HG02678 (cell line): ENCODE measurements at regions not wholly inside any gene's neighbourhood (a gene's known extent, or its start where the extent isn't known, plus 50 kb on each side); places are given as distances from the start of the nearest gene placed in this dataset.
"Not testable (repeated sequence)": the region's sequence is repeated elsewhere in the genome, so short reads cannot be mapped to it uniquely, and the experiment has no call there.

Experiments used
- ATAC-seq: cut with Tn5 transposase; IDR thresholded peaks from one replicate; pipeline ENCODE4 v1.9.1; 2021; ENCODE audit warnings: mild to moderate bottlenecking, moderate library complexity; ENCODE audit not compliant: unreplicated experiment

GRCh38 chr4:188989371-188989770 is 850.1 kb downstream of the TRIML1 start:
- ATAC-seq, result no peak

GRCh38 chr4:188992706-188993105 is 853.5 kb downstream of the TRIML1 start:
- ATAC-seq, result no peak

DNA sequence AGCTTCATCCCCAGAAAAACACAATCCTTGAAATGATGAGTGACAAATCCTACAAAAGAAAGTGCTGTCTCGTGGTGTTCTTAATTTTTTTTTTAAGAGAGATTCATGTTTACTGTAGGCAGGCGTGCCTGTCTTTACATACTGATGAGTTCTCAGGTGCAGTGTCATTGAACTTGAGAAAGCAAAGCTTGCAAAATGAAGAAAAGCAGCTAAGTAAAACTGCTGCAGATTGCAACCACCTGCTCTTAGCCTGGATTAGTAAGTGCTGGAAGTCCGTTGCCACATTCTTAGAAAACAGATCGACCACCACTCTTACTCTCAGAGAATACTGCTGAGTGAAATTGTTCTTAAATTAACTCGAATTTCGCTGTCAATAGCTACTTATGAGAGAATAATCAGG is 854.6 kb downstream of the TRIML1 start:
- no peak for ATAC-seq

- no peak for ATAC-seq
Measured at GRCh38 chr4:189001283-189001970, 862.2 kb downstream of the TRIML1 start.

DNA sequence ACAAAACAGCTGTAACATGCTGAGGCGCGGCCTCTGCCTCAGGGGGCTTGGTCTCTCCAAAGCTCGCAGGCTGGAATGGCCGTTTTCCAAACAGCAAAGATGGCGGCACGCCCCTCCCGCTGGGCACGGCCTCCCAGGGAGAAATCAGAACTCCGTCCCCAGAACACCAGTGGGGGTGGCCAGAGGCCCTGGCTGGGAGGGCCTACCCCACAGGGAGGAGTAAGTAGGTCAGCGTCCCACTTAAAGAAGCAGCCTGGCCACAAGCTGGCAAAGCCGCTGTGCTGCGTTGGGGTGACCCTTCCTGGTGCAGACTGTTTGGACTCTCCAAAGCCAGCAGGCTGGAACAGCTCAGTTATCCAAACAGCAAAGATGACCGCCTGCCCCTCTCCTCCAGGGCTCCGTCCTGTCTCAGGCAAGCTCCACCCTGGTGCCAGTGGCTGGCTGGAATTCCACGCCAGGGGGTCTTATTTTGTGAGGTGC is 862.8 kb downstream of the TRIML1 start:
- no peak for ATAC-seq

GRCh38 chr4:189002475-189002874 is 863.2 kb downstream of the TRIML1 start:
- ATAC-seq, result no peak

DNA sequence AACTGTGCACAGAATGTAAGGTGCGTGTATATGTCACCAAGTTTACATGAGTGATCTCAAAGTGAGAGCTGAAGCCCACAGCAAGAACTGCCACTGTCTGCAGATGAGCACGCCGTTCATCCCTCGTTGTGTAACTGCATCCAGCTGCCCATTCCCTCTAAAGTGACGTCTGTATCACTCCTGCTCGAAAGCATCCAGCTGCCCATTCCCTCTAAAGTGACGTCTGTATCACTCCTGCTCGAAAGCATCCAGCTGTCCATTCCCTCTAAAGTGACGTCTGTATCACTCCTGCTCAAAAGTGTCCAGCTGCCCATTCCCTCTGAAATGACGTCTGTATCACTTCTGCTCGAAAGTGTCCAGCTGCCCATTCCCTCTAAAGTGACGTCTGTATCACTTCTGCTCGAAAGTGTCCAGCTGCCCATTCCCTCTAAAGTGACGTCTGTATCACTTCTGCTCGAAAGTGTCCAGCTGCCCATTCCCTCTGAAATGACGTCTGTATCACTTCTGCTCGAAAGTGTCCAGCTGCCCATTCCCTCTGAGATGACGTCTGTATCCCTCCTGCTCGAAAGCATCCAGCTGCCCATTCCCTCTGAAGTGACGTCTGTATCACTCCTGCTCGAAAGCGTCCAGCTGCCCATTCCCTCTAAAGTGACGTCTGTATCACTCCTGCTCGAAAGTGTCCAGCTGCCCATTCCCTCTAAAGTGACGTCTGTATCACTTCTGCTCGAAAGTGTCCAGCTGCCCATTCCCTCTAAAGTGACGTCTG is 871.4 kb downstream of the TRIML1 start:
- not testable (repeated sequence) for ATAC-seq

DNA sequence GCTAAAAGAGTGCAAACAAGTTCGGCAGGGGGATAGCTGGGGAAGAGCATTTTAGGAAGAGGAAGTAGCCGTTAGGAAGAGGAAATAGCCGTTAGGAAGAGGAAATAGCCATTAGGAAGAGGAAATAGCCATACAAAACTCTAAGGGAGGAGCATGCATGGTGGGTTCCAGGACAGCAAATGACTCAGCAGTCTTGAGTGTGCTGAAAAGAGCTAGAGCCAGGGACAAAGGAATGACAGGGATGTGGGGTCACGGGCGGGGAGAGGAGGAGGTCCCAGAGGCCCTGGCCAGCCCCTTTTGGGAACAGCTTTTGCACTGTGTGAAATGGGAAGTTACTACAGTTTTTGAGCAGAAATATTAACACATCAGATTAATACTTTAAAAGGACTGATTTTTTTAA is 882.6 kb downstream of the TRIML1 start:
- no peak for ATAC-seq

- no peak for ATAC-seq
Measured at GRCh38 chr4:189022440-189023035, 883.3 kb downstream of the TRIML1 start.

- no peak for ATAC-seq
Measured at GRCh38 chr4:189029976-189030504, 890.8 kb downstream of the TRIML1 start.

- ATAC-seq, result no peak
Measured at GRCh38 chr4:189032606-189033338, 893.5 kb downstream of the TRIML1 start.

DNA sequence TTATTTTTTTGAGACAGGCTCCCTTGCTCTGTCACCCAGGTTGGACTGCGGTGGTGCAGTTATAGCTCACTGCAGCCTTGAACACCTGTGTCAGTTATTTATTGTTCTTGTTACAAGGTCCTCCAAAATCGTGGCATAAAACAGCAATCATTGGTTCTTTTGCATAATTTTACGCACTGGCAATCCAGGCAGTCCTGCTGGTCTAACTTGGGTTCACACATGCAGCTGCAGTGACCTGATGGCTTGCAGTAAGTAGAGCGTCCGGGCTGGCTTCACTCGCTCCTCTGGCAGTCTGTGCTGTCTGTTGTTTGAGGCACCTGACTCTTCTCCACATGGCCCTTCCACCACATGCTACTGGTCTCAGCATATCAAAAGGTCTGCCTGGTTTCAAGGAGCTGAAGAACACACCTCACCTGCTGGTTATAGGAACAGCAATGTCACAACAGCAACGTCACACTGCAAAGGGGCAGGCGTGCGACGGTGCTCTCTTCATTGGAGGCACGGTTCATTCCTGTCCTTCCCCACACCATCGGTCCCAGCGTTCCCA is 894.6 kb downstream of the TRIML1 start:
- no peak for ATAC-seq

DNA sequence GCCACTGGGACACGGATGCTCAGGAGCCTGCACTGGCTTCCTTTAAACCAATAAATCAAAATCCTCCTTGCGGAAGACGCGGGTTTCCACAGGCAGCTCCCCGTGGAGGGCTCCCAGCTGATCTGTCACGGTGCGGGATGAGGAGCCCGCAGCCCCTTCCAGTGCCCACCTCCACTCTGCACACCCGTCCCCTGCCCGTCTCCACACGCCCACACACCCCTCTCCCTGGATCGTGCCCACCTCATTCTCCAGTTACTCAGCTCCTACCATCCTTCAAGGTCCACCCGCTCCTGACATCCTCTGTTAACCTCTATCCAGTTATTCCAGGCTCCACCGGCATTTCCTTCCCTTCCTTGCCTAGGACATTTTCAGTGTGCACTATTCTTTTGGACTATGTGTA is 895.9 kb downstream of the TRIML1 start:
- ATAC-seq, result no peak

- no peak for ATAC-seq
Measured at GRCh38 chr4:189035654-189036053, 896.4 kb downstream of the TRIML1 start.

- no peak for ATAC-seq
Measured at GRCh38 chr4:189036906-189037305, 897.7 kb downstream of the TRIML1 start.

DNA sequence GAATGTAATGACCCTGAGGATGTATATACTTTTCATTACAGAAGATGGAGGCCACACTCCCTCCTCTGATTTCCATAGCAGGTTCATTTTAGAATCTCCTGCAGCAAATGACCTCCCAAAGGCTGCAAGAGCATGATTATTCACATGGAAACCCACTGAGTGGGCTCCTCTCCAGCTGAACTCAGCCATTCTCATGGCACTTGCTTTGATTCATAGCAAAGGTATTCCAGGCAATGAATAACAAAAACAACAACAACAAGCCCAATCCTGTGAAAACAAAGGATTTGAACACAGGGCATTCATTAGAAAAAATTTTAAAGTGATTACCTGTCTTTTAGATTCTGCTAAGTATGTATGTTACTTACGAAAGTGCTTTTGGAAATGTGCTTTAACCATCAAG is 894.0 kb upstream of the FRG1 start:
- no peak for ATAC-seq

DNA sequence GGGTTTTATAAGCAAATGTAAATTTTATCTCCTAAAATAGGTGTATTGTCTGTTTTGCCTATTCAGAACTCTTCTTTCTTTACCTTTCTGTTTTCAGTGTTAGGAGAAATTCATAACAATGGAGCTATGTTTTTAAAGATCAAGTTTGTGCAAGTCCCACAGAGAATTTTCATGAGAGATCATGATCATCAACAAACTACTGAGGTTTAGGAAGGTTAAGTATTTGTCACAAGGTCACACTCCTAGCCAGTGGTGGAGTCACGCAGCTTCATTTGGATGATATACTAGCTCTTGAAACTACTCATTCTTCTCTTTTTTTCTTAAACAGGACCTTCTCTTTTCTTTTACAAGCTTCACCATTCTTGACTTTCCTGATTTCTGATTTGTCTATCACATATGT is 892.6 kb upstream of the FRG1 start:
- ATAC-seq, result no peak

DNA sequence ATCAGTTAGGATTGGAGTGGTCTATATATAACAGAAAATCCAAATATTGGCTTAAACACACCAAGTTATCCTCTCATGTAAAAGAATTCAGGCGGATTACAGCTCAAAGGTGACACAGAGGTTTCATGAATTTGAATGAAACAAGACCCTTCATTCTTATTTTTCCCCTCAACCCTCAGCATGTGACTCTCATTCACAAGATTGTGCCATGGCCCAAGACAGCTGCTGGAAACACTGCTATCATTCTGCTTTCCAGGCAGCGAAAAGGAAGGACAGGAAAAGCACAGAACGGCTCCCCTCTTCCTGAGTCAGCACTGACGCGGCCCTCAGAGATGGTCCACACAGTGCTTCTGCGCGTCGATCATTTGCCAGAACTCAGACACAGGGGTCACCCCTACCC is 891.0 kb upstream of the FRG1 start:
- ATAC-seq, result no peak

DNA sequence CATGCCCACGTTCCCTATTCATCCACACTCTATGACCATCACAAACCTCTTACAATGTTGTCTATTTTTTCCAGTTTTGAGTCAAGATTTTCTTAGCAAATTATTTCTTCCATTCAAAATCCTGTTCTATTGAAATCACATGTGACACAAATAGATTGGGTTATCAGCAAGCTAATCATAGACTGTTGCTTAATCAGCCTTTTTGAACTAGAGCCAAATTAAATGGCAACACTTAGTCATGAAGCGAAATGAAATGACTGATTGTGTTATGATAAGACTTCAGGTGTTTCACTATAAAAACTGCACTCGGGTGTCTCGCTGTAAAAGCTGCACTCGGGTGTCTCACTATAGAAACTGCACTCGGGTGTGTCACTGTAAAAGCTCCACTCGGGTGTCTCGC is 890.0 kb upstream of the FRG1 start:
- ATAC-seq, result no peak

DNA sequence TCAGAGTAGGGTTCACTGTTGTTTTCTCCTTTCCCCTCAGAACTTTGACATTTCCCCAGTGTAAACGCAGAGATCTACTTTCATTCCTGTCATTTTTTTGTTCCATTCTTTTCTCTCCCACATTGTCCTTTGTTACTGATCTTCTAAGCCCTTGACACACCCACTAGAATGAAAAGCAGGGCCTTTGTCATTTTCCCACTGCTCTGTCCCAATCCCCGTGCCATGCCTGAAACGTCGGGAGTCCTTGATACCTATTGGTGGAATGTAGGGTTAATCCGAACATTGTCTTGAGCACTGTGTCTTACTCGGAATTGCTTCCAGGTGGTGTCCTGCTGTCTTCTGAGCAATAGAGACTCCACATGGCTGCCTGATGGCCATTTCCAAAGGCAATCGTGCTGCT is 887.1 kb upstream of the FRG1 start:
- no peak for ATAC-seq

DNA sequence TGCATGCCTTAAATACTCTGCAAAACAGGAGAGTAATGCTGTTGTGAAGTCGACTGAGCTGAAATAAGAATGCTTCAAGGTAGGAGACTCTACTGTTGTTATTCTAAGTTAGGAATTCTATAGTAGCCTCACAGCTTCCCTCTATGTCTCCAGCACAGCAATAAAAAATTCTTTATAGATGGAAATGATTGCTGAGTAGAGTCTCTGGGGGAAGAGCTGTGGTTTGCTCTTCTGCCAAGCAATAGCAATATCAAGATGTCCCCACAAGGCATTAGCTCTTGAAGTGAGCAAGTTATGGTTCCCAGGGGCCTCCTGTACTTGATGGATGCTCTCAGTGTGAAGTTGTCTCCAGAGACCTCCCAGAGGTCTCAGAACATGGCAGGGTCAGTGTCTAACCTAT is 880.6 kb upstream of the FRG1 start:
- ATAC-seq, result no peak
